IMR-90 (cell line): ENCODE measurements at regions not wholly inside any gene's neighbourhood (a gene's known extent, or its start where the extent isn't known, plus 50 kb on each side); places are given as distances from the start of the nearest gene placed in this dataset.

Experiments used
- ATAC-seq: fragments of 200-7000 bp; cut with Tn5 transposase; 2 replicates; pipeline ENCODE4 v1.9.1; 2020; ENCODE audit warnings: low read depth, mild to moderate bottlenecking, moderate library complexity
- BruUV-seq: library from RNA; stranded (reverse); fragments of 400-500 nt; replicated peaks from 2 replicates; lab custom pipeline; 2021; lab: Mats Ljungman, UMichigan
- CTCF ChIA-PET: fragments of 300-600 bp; formaldehyde crosslinking; extraction: SDS; loops from one replicate; lab custom pipeline; 2021; ENCODE audit warnings: antibody characterized with exemption; lab: Yijun Ruan, JAX
- POLR2A ChIA-PET: fragments of 300-600 bp; sonication (Branson Sonifier 250); formaldehyde crosslinking; loops from one replicate; lab custom pipeline; 2022; ENCODE audit warnings: antibody characterized with exemption; ENCODE audit not compliant: unreplicated experiment; lab: Charles Lee
- DNase-seq: peaks from one replicate; pipeline ENCODE4 v3.0.0; 2013
- H2AFZ ChIP-seq: replicated peaks from 2 replicates; pipeline ENCODE3; 2013; ENCODE audit warnings: low read length, mild to moderate bottlenecking; ENCODE audit not compliant: poor library complexity
- H2AK5ac ChIP-seq: 2 replicates; pipeline ENCODE4 v1.6.1; 2013; ENCODE audit warnings: low read depth, low read length, inconsistent platforms
- H2AK9ac ChIP-seq: replicated peaks from 2 replicates; pipeline ENCODE3; 2013; ENCODE audit warnings: mild to moderate bottlenecking, low read depth, low read length, moderate library complexity; ENCODE audit not compliant: poor library complexity
- H2BK120ac ChIP-seq: 2 replicates; pipeline ENCODE4 v1.6.1; 2013; ENCODE audit warnings: low read depth, low read length, inconsistent platforms
- H2BK15ac ChIP-seq: 3 replicates; pipeline ENCODE4 v1.6.1; 2013; ENCODE audit warnings: low read depth, low read length, inconsistent platforms
- H2BK20ac ChIP-seq: 2 replicates; pipeline ENCODE4 v1.6.1; 2013; ENCODE audit warnings: low read depth, mild to moderate bottlenecking, inconsistent platforms, low read length, moderate library complexity
- H2BK5ac ChIP-seq: 2 replicates; pipeline ENCODE4 v1.6.1; 2013; ENCODE audit warnings: mild to moderate bottlenecking, low read depth, low read length, inconsistent platforms; ENCODE audit not compliant: poor library complexity, severe bottlenecking
- H3K14ac ChIP-seq: replicated peaks from 2 replicates; pipeline ENCODE4 v1.6.1; 2013; ENCODE audit warnings: low read depth, low read length, inconsistent platforms
- H3K18ac ChIP-seq: 2 replicates; pipeline ENCODE4 v1.6.1; 2013; ENCODE audit warnings: low read depth, low read length, control low read depth
- H3K23ac ChIP-seq: 2 replicates; pipeline ENCODE4 v1.6.1; 2013; ENCODE audit warnings: low read depth, low read length, inconsistent platforms
- H3K27ac ChIP-seq: 2 replicates; pipeline ENCODE4 v1.5.1; 2013; ENCODE audit warnings: mild to moderate bottlenecking, control low read depth, low read length; ENCODE audit not compliant: insufficient read depth
- H3K27me3 ChIP-seq: 2 replicates; pipeline ENCODE4 v1.6.1; 2013; ENCODE audit warnings: low read length; ENCODE audit not compliant: control insufficient read depth, insufficient read depth
- H3K36me3 ChIP-seq: 2 replicates; pipeline ENCODE4 v1.6.1; 2013; ENCODE audit warnings: low read length, mixed read lengths; ENCODE audit not compliant: control insufficient read depth, insufficient read depth
- H3K4ac ChIP-seq: 2 replicates; pipeline ENCODE4 v1.6.1; 2013; ENCODE audit warnings: low read depth, low read length, inconsistent platforms
- H3K4me1 ChIP-seq: 2 replicates; pipeline ENCODE4 v1.6.1; 2013; ENCODE audit warnings: low read length, mixed read lengths; ENCODE audit not compliant: control insufficient read depth, insufficient read depth
- H3K4me2 ChIP-seq: 2 replicates; pipeline ENCODE4 v1.6.1; 2013; ENCODE audit warnings: low read depth, mild to moderate bottlenecking, control low read depth, low read length, moderate library complexity
- H3K4me3 ChIP-seq: 2 replicates; pipeline ENCODE4 v1.5.1; 2013; ENCODE audit warnings: low read depth, mild to moderate bottlenecking, control low read depth, low read length, moderate library complexity; ENCODE audit not compliant: insufficient read depth
- H3K56ac ChIP-seq: 2 replicates; pipeline ENCODE4 v1.6.1; 2013; ENCODE audit warnings: low read length, inconsistent platforms; ENCODE audit not compliant: insufficient read depth; ENCODE audit errors: extremely low read depth
- H3K79me1 ChIP-seq, 2 experiments: 2 replicates each; pipeline ENCODE4 v1.6.1; 2013; ENCODE audit warnings: low read length in 2 of 2, inconsistent platforms in 1 of 2, low read depth in 1 of 2
- H3K9ac ChIP-seq: 2 replicates; pipeline ENCODE4 v1.6.1; 2013; ENCODE audit warnings: low read depth, low read length, control low read depth
- H3K9me1 ChIP-seq: 2 replicates; pipeline ENCODE4 v1.6.1; 2013; ENCODE audit warnings: low read length, inconsistent platforms; ENCODE audit not compliant: insufficient read depth
- H3K9me3 ChIP-seq: 2 replicates; pipeline ENCODE4 v1.6.1; 2013; ENCODE audit warnings: low read length; ENCODE audit not compliant: control insufficient read depth, insufficient read depth
- H4K20me1 ChIP-seq: 2 replicates; pipeline ENCODE4 v1.6.1; 2013; ENCODE audit warnings: low read length, inconsistent platforms; ENCODE audit not compliant: insufficient read depth
- H4K5ac ChIP-seq: 2 replicates; pipeline ENCODE4 v1.6.1; 2013; ENCODE audit warnings: mild to moderate bottlenecking, low read depth, low read length, control low read depth
- H4K8ac ChIP-seq, 2 experiments: 2 replicates each; pipeline ENCODE4 v1.6.1; 2013; ENCODE audit warnings: low read depth in 2 of 2, low read length in 2 of 2, control low read depth in 1 of 2, inconsistent platforms in 1 of 2
- H4K91ac ChIP-seq: 2 replicates; pipeline ENCODE4 v1.6.1; 2013; ENCODE audit warnings: low read depth, low read length, inconsistent platforms; ENCODE audit not compliant: insufficient read depth
- CEBPB ChIP-seq: IDR thresholded peaks from 2 replicates; pipeline ENCODE4 v1.6.1; 2012; ENCODE audit warnings: low read depth, low read length, improper control_type of control experiment
- CTCF ChIP-seq: conservative IDR thresholded peaks from 2 replicates; pipeline ENCODE4 v1.5.1; 2012; ENCODE audit warnings: mild to moderate bottlenecking, low read depth, low read length, improper control_type of control experiment
- ELK1 ChIP-seq: fragments of 150-350 bp; IDR thresholded peaks from 2 replicates; pipeline ENCODE4 v1.6.1; 2016; ENCODE audit warnings: low read depth, mild to moderate bottlenecking, low read length, moderate library complexity, borderline replicate concordance
- MAFK ChIP-seq: IDR thresholded peaks from 2 replicates; pipeline ENCODE4 v1.6.1; 2012; ENCODE audit warnings: low read depth, low read length, improper control_type of control experiment
- MAZ ChIP-seq: IDR thresholded peaks from 2 replicates; pipeline ENCODE4 v1.6.1; 2012; ENCODE audit warnings: low read depth, mild to moderate bottlenecking, low read length, improper control_type of control experiment, moderate library complexity, borderline replicate concordance
- NFE2L2 ChIP-seq: fragments of 150-350 bp; IDR thresholded peaks from 2 replicates; pipeline ENCODE4 v1.6.1; 2016; ENCODE audit warnings: low read depth, mild to moderate bottlenecking, low read length
- POLR2A ChIP-seq: IDR thresholded peaks from 2 replicates; pipeline ENCODE4 v1.6.1; 2012; ENCODE audit warnings: mild to moderate bottlenecking, low read depth, low read length
- RAD21 ChIP-seq: IDR thresholded peaks from 2 replicates; pipeline ENCODE4 v1.6.1; 2012; ENCODE audit warnings: low read length, improper control_type of control experiment
- RFX5 ChIP-seq: IDR thresholded peaks from 2 replicates; pipeline ENCODE4 v1.8.0; 2012; ENCODE audit warnings: low read depth, mild to moderate bottlenecking, low read length, moderate library complexity
- SMC3 ChIP-seq: fragments of 150-350 bp; IDR thresholded peaks from 2 replicates; pipeline ENCODE4 v1.6.1; 2016; ENCODE audit warnings: low read depth, mild to moderate bottlenecking, antibody characterized with exemption, low read length, moderate library complexity
- WGBS, 2 experiments: methylation state at CpG; one replicate each; pipeline versions ENCODE4 v1.1.5 to v1.1.7; 2013; ENCODE audit warnings: missing lambda C conversion rate in 2 of 2; ENCODE audit not compliant: insufficient read length in 1 of 2; ENCODE audit errors: extremely low coverage in 2 of 2; 5-methylcytosine and 5-hydroxymethylcytosine counted together
- dilution Hi-C: fragments of 300-500 bp; cut with HindIII; formaldehyde crosslinking; loops from one replicate; pipeline ENCODE4 v1.14.3; 2018; ENCODE audit warnings: low sequenced_read_pairs; ENCODE audit not compliant: unreplicated experiment
- in situ Hi-C: fragments of 300-500 bp; cut with MboI; formaldehyde crosslinking; loops from 3 replicates; pipeline ENCODE4 v1.14.3; 2019; ENCODE audit warnings: low sequenced_read_pairs, inconsistent platforms, mixed read lengths
- intact Hi-C: fragments of 100-400 bp; cut with micrococcal nuclease; formaldehyde crosslinking; loops from 2 replicates; pipeline ENCODE4 v1.10.0; 2022

DNA sequence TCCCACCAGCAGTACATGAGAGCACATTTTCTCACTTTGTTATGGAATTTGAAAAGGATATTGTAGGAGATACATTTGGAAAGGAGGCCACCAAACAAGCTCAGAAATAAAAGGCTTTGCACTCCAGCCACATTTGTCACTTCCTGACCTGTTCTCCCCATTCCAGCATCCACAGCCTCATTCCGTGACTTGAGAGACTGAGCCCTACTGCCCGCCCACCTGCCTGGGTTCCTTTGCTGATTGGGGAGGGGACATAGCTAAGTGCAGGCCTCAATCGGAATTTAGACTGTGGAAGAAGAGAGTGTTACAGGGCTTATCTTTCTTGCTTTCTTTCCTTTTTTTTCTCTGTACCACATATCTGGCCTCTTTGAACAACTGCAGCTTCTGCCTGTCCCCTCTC lies 735.4 kb upstream of the TMEM132C start:
- ATAC-seq (no peak), DNase-seq (no peak)
- Histone ChIP-seq H2BK5ac (no peak overlapping the region), H2AFZ (no peak overlapping the region), H3K4me3 (no peak overlapping the region), H2BK20ac (no peak overlapping the region), H3K36me3 (no peaks in the 10 kb centered on the region), H2AK5ac (no peak overlapping the region), H3K9ac (no peak overlapping the region), H3K18ac (no peak overlapping the region), H3K4me1 (no peaks in the 10 kb centered on the region; the same call in 1 of the 2 replicates), H4K8ac (no peak overlapping the region), H2BK15ac (no peak overlapping the region), H4K20me1 (no peaks in the 10 kb centered on the region), H2AK9ac (no peak overlapping the region), H3K4me2 (no peak overlapping the region), H3K9me1 (no peaks in the 10 kb centered on the region), H3K27ac (no peak overlapping the region), H2BK120ac (no peak overlapping the region), H3K56ac (no peak overlapping the region), H3K79me1 (no peaks in the 10 kb centered on the region), H3K23ac (no peak overlapping the region), H4K91ac (no peak overlapping the region), H4K5ac (no peak overlapping the region), H3K4ac (no peak overlapping the region), H3K27me3 (no peaks in the 10 kb centered on the region), H3K9me3 (peaks cover 4% of the 10 kb centered on the region), H3K14ac (no peak overlapping the region)
- POLR2A ChIA-PET = no interaction called here
- CTCF ChIA-PET = interaction anchor here (0.8 to 1.3 kb wide), 2 partner anchors 9 to 27 kb away, joined by 3 read pairs; no protein-coding TSS in a partner anchor
- no CpG with 5 or more reads among the region's 3 CpGs for WGBS, 2 experiments
- no TSS peak for BruUV-seq
- TF ChIP-seq MAFK (no peak), SMC3 (no peak), NFE2L2 (no peak), CEBPB (no peak), ELK1 (no peak), CTCF (no peak), RFX5 (no peak), MAZ (no peak), RAD21 (no peak), POLR2A (no peak)
- intact Hi-C loops = no loop called here
- dilution Hi-C loops = no loop called here
- in situ Hi-C loops = no loop called here
